Vagina (tissue), 2 donors: ENCODE measurements at regions not wholly inside any gene's neighbourhood (a gene's known extent, or its start where the extent isn't known, plus 50 kb on each side); places are given as distances from the start of the nearest gene placed in this dataset.

Source experiments
- CTCF ChIP-seq, 3 experiments: fragments of 450-650 bp in 2 of 3; fragments of 200-600 bp in 1 of 3; sonication (generic) in 1 of 3; IDR thresholded peaks; one replicate each; pipeline ENCODE4 v1.5.1; 2017 to 2019; ENCODE audit warnings: antibody characterized with exemption in 3 of 3, mild to moderate bottlenecking in 2 of 3, moderate library complexity in 2 of 3
- POLR2AphosphoS5 ChIP-seq, 2 donors: sonication (generic); formaldehyde crosslinking; IDR thresholded peaks; one replicate each; pipeline ENCODE4 v1.9.0; 2017; ENCODE audit warnings: antibody characterized with exemption in 2 of 2, mild to moderate bottlenecking in 2 of 2, low read depth in 1 of 2; ENCODE audit not compliant: insufficient read depth in 1 of 2

- TF ChIP-seq POLR2AphosphoS5 (IDR thresholded peaks at IDR 0.05; ENCODE audit: insufficient read depth in 1 of 2, low read depth in 1 of 2) (no peak), CTCF (IDR thresholded peaks at IDR 0.05) (no peak)
Observed at GRCh38 chr7:34501156-34501555, 156.9 kb upstream of the NPSR1 start.
